Inflammatory macrophage treated with lipopolysaccharide for 1 hour (primary cell): ENCODE measurements at regions not wholly inside any gene's neighbourhood (a gene's known extent, or its start where the extent isn't known, plus 50 kb on each side); places are given as distances from the start of the nearest gene placed in this dataset.

Experiments
- DNase-seq, 2 donors: peaks; one replicate each; pipeline ENCODE4 v3.0.0-alpha.2; 2020 to 2022

DNA sequence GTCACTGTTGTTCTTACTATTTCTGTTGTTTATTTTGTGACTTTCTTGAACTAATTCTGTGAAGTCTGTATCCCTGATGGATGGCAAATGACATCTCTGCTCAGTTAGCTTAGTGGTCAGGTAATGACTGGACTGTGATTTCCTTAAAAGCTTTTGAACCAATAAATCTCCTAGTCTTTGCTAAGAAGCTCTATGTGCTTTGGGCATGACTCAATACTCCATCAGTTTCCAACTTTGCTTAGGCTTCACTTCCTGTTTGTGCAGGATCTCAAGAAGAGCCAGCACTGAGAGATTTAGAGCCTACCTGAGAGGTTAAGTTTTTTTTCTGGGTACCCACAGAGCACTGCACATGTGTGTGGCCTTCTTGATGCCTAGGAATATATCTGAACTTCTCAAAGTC is 329.7 kb upstream of the HTR2A start:
- DNase-seq: no peak

DNA sequence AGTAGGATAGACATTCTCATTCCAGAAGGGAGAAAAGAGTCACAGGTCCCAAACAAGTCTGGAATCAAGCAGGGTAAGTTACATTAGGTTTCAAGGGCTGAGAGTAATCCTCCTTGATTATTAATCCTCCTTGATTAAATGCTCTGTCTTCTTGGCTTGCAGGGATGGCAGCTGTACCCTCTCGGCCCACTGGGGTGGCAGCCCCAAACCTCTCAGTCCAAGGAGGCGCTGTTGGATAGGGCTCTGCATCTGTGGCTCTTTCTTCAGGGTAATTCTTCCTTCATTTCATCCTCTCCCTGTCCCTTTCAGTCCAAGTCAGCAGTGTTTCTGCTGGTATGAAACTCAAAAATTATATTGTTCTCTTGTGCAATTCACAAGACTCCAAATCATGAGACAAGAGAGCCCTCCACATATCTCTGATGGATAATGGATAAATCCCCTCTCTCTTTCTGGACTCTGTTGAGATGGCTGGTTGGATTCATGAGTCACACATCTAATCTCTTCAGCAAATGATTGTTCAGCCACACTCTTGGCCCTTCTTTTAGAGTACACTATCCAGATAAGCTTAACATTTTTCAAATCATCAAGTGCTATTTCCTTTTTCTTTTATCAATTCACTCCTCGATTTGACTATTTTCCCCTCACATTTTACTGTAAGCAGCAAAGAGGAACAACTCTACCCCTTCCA is 323.7 kb upstream of the HTR2A start:
- no peak for DNase-seq

DNA sequence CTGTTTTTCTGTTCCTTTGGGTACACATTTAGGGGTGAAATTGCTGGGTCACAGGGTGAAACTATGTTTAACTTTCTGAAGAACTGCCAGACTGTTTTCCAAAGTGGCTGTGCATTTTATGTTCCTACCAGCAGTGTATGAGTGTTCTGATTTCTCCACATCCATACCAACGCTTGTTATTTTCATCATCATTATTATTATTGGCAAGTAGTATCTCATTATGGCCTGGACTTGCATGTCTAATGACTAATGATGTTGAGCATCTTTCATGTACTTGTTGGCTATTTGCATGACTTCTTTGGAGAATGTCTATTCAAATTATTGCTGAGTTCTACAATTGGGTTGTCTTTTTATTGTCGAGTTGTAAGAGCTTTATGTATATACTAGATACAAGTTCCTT is 321.8 kb upstream of the HTR2A start:
- DNase-seq: no peak

DNA sequence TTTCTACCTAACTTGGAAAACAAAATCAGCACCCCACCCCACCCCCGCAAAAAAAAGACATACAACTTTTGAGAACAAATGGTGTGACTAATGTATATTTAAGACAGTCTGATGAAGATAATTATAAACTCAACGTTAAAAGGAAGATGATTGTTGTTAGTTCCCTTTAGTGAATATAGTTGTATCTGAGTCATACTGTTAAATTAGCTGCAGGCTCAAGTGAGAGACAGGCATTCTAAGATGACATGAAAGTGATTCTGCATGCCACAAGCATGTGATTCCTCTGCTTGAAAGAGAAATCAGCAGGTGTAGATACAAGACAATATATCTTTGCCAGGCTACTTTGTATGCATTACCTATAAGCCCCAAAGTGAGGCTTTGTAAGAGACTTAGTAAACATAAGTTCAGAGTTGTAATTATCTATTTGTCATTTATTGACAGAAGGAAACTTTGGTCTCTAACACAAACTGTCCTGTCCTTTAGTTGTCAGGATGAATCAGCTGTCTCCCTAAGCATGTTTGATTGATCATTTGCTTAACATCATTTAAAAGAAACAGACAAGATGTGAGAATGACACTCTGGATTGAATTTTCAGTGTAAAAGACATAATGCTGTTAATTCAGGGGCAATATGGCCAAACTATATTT is 319.4 kb upstream of the HTR2A start:
- DNase-seq: no peak

- no peak for DNase-seq
Observed at GRCh38 chr13:47215736-47216135, 318.9 kb upstream of the HTR2A start.

GRCh38 chr13:47213047-47213446 is 316.2 kb upstream of the HTR2A start:
- DNase-seq: no peak

- no peak for DNase-seq
Observed at GRCh38 chr13:47211106-47211505, 314.3 kb upstream of the HTR2A start.

GRCh38 chr13:47206111-47206510 is 309.3 kb upstream of the HTR2A start:
- no peak for DNase-seq

- no peak for DNase-seq
Observed at GRCh38 chr13:47190696-47191305, 293.9 kb upstream of the HTR2A start.

DNA sequence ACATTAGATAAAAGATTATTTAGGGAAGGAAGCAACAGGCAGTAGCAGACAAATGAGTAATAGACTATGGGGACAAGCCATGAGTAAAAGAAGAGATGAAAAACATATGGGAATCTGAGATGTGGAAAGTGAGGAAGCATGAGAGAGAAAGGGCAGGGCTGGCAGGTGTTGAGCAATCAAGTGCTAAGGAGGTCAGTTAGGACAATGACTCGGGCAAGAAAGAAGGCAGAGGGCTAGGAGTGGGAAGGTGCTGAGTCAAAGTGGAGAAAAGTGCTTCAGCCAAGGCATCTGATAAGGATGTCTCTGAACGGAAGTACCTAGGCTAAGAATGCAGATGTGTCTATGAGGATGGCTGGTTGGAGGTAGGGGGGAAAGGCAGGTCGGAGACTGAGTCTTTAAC is 291.9 kb upstream of the HTR2A start:
- peak; percentile 17 to 28 for DNase-seq

DNA sequence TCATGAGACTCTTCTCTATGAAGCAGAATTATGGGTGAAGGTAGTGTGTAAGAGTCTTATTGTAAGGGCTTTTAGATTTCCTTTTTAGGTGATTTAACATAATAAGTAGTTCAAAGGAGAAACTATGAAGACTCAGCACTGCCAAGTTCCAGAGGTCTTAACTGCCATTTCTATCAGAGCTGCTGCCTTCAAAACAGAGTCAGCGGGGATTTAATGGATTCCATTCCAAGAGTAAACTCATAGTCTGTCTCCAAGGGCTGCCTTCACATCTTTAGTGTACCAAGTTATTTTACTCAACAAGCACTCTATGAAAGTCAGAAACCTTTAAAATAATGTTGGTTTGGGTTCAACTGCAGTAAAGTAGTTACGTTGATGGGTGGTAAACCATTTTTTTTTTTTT is 289.6 kb upstream of the HTR2A start:
- no peak for DNase-seq

GRCh38 chr13:47184321-47184720 is 287.5 kb upstream of the HTR2A start:
- DNase-seq: no peak

- DNase-seq: no peak
Observed at GRCh38 chr13:47179321-47179720, 282.5 kb upstream of the HTR2A start.

DNA sequence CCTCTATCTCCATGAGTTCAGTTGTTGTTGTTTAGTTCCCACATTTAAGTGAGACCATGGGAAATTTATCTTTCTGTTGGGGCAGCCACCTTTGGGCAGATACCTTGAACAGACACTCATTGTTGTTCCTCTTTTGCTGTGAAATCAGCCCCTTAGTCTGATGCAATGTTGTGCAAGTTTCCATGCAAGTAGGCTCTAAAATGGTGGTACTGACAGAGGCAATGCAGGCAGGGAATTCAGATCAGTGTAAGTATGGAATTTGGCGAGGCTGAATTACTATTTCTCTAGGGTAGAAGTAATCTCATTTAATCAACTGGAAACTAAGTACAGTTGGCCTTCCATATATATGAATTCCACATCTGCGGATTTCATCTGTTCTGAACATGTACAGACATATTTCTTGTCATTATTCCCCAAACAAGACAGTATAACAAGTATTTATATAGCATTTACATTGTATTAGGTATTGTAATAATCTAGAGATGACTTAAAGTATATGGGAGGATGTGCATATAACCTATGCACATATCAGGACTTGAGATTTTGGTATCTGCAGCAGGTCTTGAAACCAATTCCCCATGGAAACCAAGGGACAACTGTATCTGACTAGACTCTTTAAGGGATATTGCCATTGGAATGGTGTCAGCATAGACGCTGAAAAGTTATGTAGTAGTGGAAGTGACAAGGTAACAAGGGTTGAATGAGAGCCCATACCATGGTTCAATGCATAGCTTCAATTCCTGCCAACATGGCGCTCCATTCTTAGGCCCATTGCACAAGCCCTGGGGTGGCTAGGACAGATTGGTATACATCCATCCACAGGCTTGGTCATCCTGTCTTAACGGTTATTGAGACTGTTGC is 281.5 kb upstream of the HTR2A start:
- DNase-seq: peak in 1 of 2 donors; percentile 17

GRCh38 chr13:47175172-47175866 is 278.5 kb upstream of the HTR2A start:
- DNase-seq: peak; percentile 19 to 34

- DNase-seq: no peak
Observed at GRCh38 chr13:47170971-47171370, 274.1 kb upstream of the HTR2A start.

DNA sequence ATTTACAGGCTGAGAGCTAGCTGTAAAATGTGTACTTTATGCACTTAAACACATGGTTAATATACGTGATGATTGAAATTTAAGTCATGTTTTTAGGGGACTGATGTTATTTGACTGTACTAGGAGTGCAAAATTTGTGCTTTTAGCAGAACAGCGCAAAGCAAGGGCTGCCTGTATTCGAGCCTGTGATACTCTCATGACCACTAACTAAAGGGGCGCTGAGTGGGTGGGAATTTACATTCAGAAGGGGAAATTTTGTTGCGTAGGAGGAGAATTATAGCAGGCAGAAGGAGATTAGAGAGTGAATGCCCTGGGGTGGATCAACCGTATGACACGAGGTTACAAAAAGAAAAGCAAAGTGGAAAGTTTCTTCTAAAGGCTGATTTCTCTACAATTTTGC is 271.8 kb upstream of the HTR2A start:
- DNase-seq: peak; percentile 8 to 10

DNA sequence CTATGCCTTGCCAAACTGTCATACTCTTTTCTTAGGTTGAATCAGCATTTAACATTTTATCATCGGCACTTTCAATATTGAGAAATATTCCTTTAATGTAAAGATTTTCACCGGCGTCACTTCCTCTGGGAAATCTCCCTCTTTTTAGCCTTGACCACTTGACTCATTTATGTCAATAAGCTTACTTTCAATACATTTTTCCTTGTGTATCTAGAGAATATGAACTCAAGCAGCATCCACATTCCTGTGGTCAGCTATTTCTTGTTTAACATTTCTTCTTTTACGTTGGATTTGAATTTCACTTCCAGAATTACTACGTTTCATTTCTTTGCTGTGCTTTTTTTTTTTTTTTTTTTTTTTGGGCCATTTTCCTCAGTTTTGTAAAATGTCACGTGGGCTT is 271.2 kb upstream of the HTR2A start:
- peak; percentile 63 to 70 for DNase-seq

DNA sequence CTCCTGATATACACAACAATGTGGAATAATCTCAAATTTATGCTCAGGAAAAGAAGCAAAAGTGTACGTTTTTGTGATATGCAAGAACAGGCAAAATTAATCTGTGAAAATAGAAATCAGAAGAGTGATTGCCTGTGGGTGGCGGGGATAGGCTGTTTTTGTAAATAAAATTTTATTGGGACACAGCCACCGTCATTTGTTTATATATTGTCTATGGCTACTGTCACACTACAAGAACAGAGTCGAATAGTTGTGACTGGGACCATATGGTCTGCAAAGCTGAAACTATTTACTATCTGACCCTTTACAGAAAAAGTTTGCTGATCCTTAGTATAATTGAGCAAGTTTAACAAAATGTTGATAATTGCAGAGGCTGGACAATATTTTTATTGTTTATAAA is 269.5 kb upstream of the HTR2A start:
- DNase-seq: no peak

- DNase-seq: no peak
Observed at GRCh38 chr13:47159853-47160550, 263.1 kb upstream of the HTR2A start.

DNA sequence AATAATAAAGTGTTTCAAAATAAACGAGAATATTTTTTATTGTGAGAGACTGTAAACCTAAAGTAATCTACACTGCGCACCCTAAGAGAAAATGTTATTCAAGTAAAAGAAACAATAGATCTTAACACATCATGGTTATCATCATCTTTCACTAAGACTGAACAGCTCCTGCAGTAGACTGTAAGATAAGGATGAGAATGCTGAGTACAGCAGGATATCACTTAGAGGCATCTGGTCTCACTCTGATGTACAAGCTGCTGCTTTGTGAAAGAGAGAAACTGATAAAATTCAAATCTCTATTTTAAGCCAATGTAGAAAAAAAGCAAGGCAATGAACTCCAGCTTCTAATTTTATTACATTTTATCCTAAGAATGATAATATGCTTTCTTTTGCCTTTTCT is 261.7 kb upstream of the HTR2A start:
- DNase-seq: no peak

DNA sequence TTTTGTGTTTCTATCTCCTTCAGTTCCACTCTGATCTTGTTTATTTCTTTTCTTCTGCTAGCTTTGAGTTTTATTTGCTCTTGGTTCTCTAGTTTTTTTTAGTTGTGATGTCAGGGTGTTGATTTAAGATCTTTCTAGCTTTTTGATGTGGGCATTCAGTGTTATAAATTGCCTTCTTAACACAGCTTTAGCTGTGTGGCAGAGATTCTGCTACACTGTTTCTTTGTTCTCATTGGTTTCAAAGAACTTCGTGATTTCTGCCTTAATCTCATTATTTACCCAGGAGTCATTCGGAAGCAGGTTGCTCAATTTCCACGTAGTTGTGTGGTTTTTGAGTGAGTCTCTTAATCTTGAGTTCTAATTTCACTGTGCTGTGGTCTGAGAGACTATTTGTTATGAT is 251.7 kb upstream of the HTR2A start:
- no peak for DNase-seq
